ENCODE measurements at regions not wholly inside any gene's neighbourhood (a gene's known extent, or its start where the extent isn't known, plus 50 kb on each side); places are given as distances from the start of the nearest gene placed in this dataset.

- Mint-ChIP-seq H3K27ac (no peak overlapping the region), H3K27me3 (ENCODE audit: low read depth in 2 of 2) (no peaks in the 10 kb centered on the region), H3K9me3 (peaks cover 2 to 9% of the 10 kb centered on the region in 2 donors), H3K4me3 (no peak overlapping the region), H3K36me3 (no peaks in the 10 kb centered on the region), H3K4me1 (no peaks in the 10 kb centered on the region)
- H3K4me1 ChIP-seq (ENCODE audit: control insufficient read depth, insufficient read depth, low read length): no peaks in the 10 kb centered on the region
- H3K27ac ChIP-seq (ENCODE audit: low read length): no peak overlapping the region
- 88% methylated on average over 14 of the region's 15 CpGs for WGBS (ENCODE audit: insufficient coverage)
- no peak overlapping the region for H3K4me3 ChIP-seq (ENCODE audit: low read length)
- ATAC-seq (no peak), DNase-seq (no peak)
- H3K36me3 ChIP-seq (ENCODE audit: control insufficient read depth, insufficient read depth, low read length): no peaks in the 10 kb centered on the region
- no peak for TF ChIP-seq CTCF (IDR thresholded peaks at IDR 0.05)
- no peaks in the 10 kb centered on the region for H3K27me3 ChIP-seq (ENCODE audit: control insufficient read depth, insufficient read depth, low read length)
- intact Hi-C loops (cut with micrococcal nuclease): no loop called here
- no peaks in the 10 kb centered on the region for H3K9me3 ChIP-seq (ENCODE audit: control insufficient read depth, insufficient read depth, low read length)
Observed at GRCh38 chrX:113586281-113586898, 745.8 kb upstream of the AMOT start.

GRCh38 chrX:113580486-113580885 lies 739.9 kb upstream of the AMOT start:
- Mint-ChIP-seq H3K27ac (no peak overlapping the region), H3K9me3 (peaks cover 2 to 7% of the 10 kb centered on the region in 2 donors), H3K4me1 (no peaks in the 10 kb centered on the region), H3K27me3 (ENCODE audit: low read depth in 2 of 2) (no peaks in the 10 kb centered on the region), H3K4me3 (no peak overlapping the region), H3K36me3 (no peaks in the 10 kb centered on the region)
- intact Hi-C loops (cut with micrococcal nuclease): no loop called here
- H3K27me3 ChIP-seq (ENCODE audit: control insufficient read depth, insufficient read depth, low read length): no peaks in the 10 kb centered on the region
- no peak for TF ChIP-seq CTCF (IDR thresholded peaks at IDR 0.05)
- H3K4me3 ChIP-seq (ENCODE audit: low read length): no peak overlapping the region
- H3K4me1 ChIP-seq (ENCODE audit: control insufficient read depth, insufficient read depth, low read length): no peaks in the 10 kb centered on the region
- no peak overlapping the region for H3K27ac ChIP-seq (ENCODE audit: low read length)
- H3K9me3 ChIP-seq (ENCODE audit: control insufficient read depth, insufficient read depth, low read length): no peaks in the 10 kb centered on the region
- DNase-seq (no peak), ATAC-seq (no peak)
- no peaks in the 10 kb centered on the region for H3K36me3 ChIP-seq (ENCODE audit: control insufficient read depth, insufficient read depth, low read length)
- 95% methylated on average over 2 of the region's 2 CpGs for WGBS (ENCODE audit: insufficient coverage)

- Mint-ChIP-seq H3K36me3 (no peaks in the 10 kb centered on the region), H3K4me3 (no peak overlapping the region), H3K4me1 (no peaks in the 10 kb centered on the region), H3K27ac (no peak overlapping the region), H3K9me3 (peaks cover 0 to 5% of the 10 kb centered on the region in 2 donors), H3K27me3 (ENCODE audit: low read depth in 2 of 2) (no peaks in the 10 kb centered on the region)
- no CpG with 5 or more reads among the region's 1 CpG for WGBS (ENCODE audit: insufficient coverage)
- no peak for DNase-seq
- Histone ChIP-seq H3K4me1 (ENCODE audit: control insufficient read depth, insufficient read depth, low read length) (no peaks in the 10 kb centered on the region), H3K36me3 (ENCODE audit: control insufficient read depth, insufficient read depth, low read length) (no peaks in the 10 kb centered on the region), H3K9me3 (ENCODE audit: control insufficient read depth, insufficient read depth, low read length) (no peaks in the 10 kb centered on the region), H3K27me3 (ENCODE audit: control insufficient read depth, insufficient read depth, low read length) (no peaks in the 10 kb centered on the region), H3K27ac (ENCODE audit: low read length) (no peak overlapping the region), H3K4me3 (ENCODE audit: low read length) (no peak overlapping the region)
- intact Hi-C loops (cut with micrococcal nuclease): no loop called here
- no peak for TF ChIP-seq CTCF (IDR thresholded peaks at IDR 0.05)
- no peak for ATAC-seq
Observed at GRCh38 chrX:113558576-113558975, 717.9 kb upstream of the AMOT start.

GRCh38 chrX:113551919-113552318 lies 711.3 kb upstream of the AMOT start:
- H3K9me3 ChIP-seq (ENCODE audit: control insufficient read depth, insufficient read depth, low read length): peaks cover 7% of the 10 kb centered on the region
- H3K27me3 Mint-ChIP-seq (ENCODE audit: low read depth in 2 of 2): no peaks in the 10 kb centered on the region
- no peak overlapping the region for H3K4me3 ChIP-seq (ENCODE audit: low read length)
- no peak overlapping the region for H3K4me3 Mint-ChIP-seq
- no peaks in the 10 kb centered on the region for H3K36me3 ChIP-seq (ENCODE audit: control insufficient read depth, insufficient read depth, low read length)
- peaks cover 0 to 2% of the 10 kb centered on the region in 2 donors for H3K9me3 Mint-ChIP-seq
- no peak overlapping the region for H3K27ac ChIP-seq (ENCODE audit: low read length)
- H3K27me3 ChIP-seq (ENCODE audit: control insufficient read depth, insufficient read depth, low read length): no peaks in the 10 kb centered on the region
- DNase-seq: no peak
- no peak overlapping the region for H3K27ac Mint-ChIP-seq
- 100% methylated on average over 1 of the region's 1 CpG for WGBS (ENCODE audit: insufficient coverage)
- no peaks in the 10 kb centered on the region for H3K4me1 ChIP-seq (ENCODE audit: control insufficient read depth, insufficient read depth, low read length)
- no peak for ATAC-seq
- no peaks in the 10 kb centered on the region for H3K36me3 Mint-ChIP-seq
- no peaks in the 10 kb centered on the region for H3K4me1 Mint-ChIP-seq
- TF ChIP-seq CTCF (IDR thresholded peaks at IDR 0.05): no peak
- intact Hi-C loops (cut with micrococcal nuclease): no loop called here

All from natural killer cell (primary cell).